HUES64 (cell line): ENCODE measurements at regions not wholly inside any gene's neighbourhood (a gene's known extent, or its start where the extent isn't known, plus 50 kb on each side); places are given as distances from the start of the nearest gene placed in this dataset.

Experiments used
- H3K27ac ChIP-seq: 2 replicates; pipeline ENCODE4 v1.7.0; 2013; ENCODE audit warnings: low read depth, low read length, inconsistent platforms
- H3K27me3 ChIP-seq: 2 replicates; pipeline ENCODE4 v1.6.1; 2013; ENCODE audit warnings: mild to moderate bottlenecking, low read length; ENCODE audit not compliant: insufficient read depth
- H3K36me3 ChIP-seq: 2 replicates; pipeline ENCODE4 v1.6.1; 2013; ENCODE audit warnings: mild to moderate bottlenecking, low read length; ENCODE audit not compliant: insufficient read depth
- H3K4me1 ChIP-seq: 2 replicates; pipeline ENCODE4 v1.6.1; 2013; ENCODE audit warnings: mild to moderate bottlenecking, low read length, moderate library complexity; ENCODE audit not compliant: insufficient read depth
- H3K4me3 ChIP-seq: 2 replicates; pipeline ENCODE4 v1.5.1; 2013; ENCODE audit warnings: mild to moderate bottlenecking, low read length, moderate library complexity
- H3K9ac ChIP-seq: 2 replicates; pipeline ENCODE4 v1.6.1; 2013; ENCODE audit warnings: mild to moderate bottlenecking, low read depth, low read length
- H3K9me3 ChIP-seq: 2 replicates; pipeline ENCODE4 v1.6.1; 2013; ENCODE audit warnings: low read depth, low read length; ENCODE audit not compliant: insufficient read depth
- WGBS: fragments of 150-250, 120-280 bp; methylation state at CpG from one replicate; pipeline ENCODE4 v1.1.7; 2013; ENCODE audit warnings: missing lambda C conversion rate; 5-methylcytosine and 5-hydroxymethylcytosine counted together

DNA sequence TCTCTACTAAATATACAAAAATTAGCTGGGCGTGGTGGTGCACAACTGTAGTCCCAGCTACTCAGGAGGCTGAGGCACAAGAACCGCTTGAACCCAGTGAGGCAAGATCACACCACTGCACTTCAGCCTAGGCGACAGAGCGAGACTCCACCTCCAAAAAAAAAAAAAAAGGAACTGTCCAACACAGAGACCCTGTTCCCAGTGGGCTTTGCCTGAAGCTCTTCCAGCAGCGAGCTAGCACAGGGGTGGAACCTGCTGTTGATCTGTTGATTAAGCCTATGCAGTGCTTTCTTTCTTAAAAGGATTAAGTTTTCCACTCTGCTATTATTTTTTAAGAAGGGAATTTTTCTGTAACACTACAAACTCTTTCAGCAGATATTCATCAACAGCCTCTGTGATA is 171.0 kb upstream of the TUT7 start:
- Histone ChIP-seq H3K27ac (no peak overlapping the region), H3K4me1 (no peaks in the 10 kb centered on the region), H3K27me3 (no peaks in the 10 kb centered on the region), H3K36me3 (no peaks in the 10 kb centered on the region), H3K9me3 (no peaks in the 10 kb centered on the region), H3K4me3 (no peak overlapping the region), H3K9ac (no peak overlapping the region)
- 85% methylated on average over 5 of the region's 5 CpGs for WGBS

GRCh38 chr9:86521977-86522376 is 167.8 kb upstream of the TUT7 start:
- WGBS, result 95% methylated on average over 5 of the region's 5 CpGs
- no peak overlapping the region for H3K9ac ChIP-seq
- H3K4me1 ChIP-seq, result no peaks in the 10 kb centered on the region
- no peaks in the 10 kb centered on the region for H3K9me3 ChIP-seq
- no peak overlapping the region for H3K4me3 ChIP-seq
- H3K36me3 ChIP-seq, result no peaks in the 10 kb centered on the region
- H3K27me3 ChIP-seq, result no peaks in the 10 kb centered on the region
- H3K27ac ChIP-seq, result no peak overlapping the region

DNA sequence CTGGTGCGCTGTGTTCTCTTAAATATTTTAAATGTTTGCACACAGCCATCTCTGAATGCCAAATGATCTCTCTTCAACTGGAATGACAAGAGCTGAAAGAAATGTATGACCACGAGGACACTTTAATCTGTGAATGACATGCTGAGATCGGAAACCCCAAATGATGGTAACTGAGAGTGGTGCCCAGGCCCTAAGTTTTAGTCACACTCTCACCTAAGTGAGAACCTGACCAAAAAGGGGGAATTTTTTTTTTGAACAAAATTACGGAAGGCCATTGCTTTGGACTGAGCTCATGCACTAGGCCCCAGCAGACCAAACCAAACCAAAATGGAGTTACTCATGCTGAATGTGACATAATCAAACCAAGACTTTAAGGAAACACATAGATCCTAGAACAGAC is 167.1 kb upstream of the TUT7 start:
- no peak overlapping the region for H3K4me3 ChIP-seq
- 96% methylated on average over 4 of the region's 4 CpGs for WGBS
- H3K27ac ChIP-seq, result no peak overlapping the region
- H3K4me1 ChIP-seq, result no peaks in the 10 kb centered on the region
- H3K36me3 ChIP-seq, result no peaks in the 10 kb centered on the region
- H3K27me3 ChIP-seq, result no peaks in the 10 kb centered on the region
- no peaks in the 10 kb centered on the region for H3K9me3 ChIP-seq
- H3K9ac ChIP-seq, result no peak overlapping the region

DNA sequence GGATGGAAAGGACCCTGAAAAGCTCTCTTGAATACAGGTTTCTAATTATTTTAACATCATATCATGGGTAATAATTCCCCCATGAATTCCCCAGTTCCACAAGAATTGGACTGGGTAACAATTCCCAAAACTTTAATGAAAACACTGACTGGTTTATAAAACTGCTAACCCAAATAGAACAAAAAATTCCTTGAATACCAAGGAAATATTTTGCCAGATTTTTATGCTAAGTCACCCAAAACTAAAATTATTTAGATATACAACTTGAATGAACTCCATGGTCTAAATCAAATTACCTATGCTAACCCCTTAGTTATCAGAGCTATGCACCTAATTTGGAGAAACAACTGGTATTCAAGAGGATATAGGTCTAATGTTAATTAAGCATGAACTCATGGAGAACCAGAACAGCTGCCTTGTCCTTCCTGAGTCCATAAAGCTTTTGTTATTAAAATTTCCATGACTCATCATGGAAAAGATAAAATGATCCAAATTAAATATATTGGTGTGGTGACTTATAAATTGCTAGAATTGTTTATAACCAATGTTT is 164.9 kb upstream of the TUT7 start:
- Histone ChIP-seq H3K4me3 (no peak overlapping the region), H3K9ac (no peak overlapping the region), H3K4me1 (no peaks in the 10 kb centered on the region), H3K9me3 (no peaks in the 10 kb centered on the region), H3K27ac (no peak overlapping the region), H3K27me3 (no peaks in the 10 kb centered on the region), H3K36me3 (no peaks in the 10 kb centered on the region)

- Histone ChIP-seq H3K4me3 (no peak overlapping the region), H3K27ac (no peak overlapping the region), H3K9ac (no peak overlapping the region), H3K27me3 (no peaks in the 10 kb centered on the region), H3K9me3 (no peaks in the 10 kb centered on the region), H3K4me1 (no peaks in the 10 kb centered on the region), H3K36me3 (no peaks in the 10 kb centered on the region)
- WGBS, result 75% methylated on average over 1 of the region's 1 CpG
Observed at GRCh38 chr9:86517475-86517874, 163.3 kb upstream of the TUT7 start.

DNA sequence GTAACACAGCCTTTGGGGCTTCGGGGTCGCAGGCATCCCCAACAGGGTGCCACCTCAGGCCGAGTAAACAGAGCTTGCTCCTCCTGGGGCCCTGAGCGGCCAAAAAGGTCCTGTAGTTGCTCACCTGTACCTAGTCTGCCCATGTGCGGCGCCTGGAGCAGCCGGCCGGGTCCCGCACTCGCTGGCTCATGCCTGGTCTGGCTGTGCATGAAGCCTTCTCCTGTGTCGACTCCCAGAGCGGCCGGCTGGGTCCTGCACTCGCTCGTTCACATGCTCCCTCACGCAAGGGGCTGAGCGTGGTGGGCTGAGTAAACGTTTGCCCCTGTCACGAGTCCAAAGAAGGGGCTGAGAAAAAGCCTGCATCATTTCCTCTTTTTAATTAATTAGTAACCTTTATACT is 162.4 kb upstream of the TUT7 start:
- Histone ChIP-seq H3K36me3 (no peaks in the 10 kb centered on the region), H3K9ac (no peak overlapping the region), H3K4me1 (0 out of 2 replicates have a peak, but pooled peaks cover 6% of the 10 kb centered on the region), H3K9me3 (no peaks in the 10 kb centered on the region), H3K4me3 (no peak overlapping the region), H3K27me3 (no peaks in the 10 kb centered on the region), H3K27ac (no peak overlapping the region)
- WGBS, result 94% methylated on average over 19 of the region's 19 CpGs

DNA sequence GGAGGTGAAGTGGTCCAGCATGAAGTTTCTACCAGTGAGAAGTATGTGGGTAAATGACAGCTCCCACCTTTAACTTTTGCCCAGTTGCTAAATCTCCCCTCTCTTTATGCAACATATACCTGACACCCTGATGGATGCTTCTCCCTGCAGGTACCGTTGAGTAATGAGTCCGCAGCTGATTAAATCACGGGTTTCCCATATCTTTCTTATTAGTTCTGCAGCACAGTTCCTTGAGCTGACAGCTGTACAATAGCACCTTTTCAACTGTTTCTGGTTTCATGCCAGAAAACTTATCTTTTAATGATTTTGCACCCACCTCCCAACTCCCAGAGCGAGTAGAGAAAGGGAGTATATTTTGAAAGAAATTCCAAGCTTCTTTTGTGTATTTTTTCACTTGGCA is 161.0 kb upstream of the TUT7 start:
- H3K4me1 ChIP-seq, result 0 out of 2 replicates have a peak, but pooled peaks cover 6% of the 10 kb centered on the region
- H3K4me3 ChIP-seq, result no peak overlapping the region
- no peaks in the 10 kb centered on the region for H3K36me3 ChIP-seq
- H3K27me3 ChIP-seq, result no peaks in the 10 kb centered on the region
- no peaks in the 10 kb centered on the region for H3K9me3 ChIP-seq
- H3K9ac ChIP-seq, result no peak overlapping the region
- WGBS, result 95% methylated on average over 3 of the region's 4 CpGs
- no peak overlapping the region for H3K27ac ChIP-seq

DNA sequence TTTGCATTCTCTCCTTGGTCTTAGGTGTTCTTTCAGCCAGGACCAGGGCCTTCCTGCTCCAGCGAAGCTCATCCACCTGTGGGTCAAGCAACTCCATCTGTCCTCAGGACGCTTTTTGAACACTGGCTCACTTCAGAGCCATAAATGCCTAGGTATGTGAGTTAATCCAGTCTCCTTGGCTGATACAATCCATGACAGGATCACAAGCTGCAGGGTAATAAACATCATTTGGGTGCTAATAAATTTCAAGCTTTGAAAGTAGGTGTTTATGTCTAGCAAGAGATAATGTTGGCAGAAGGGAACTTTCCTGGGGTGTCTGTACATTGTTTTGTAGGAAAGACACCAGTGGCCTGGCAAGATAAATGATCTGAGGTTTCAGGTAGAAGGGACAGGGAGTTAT is 159.2 kb upstream of the TUT7 start:
- Histone ChIP-seq H3K27me3 (no peaks in the 10 kb centered on the region), H3K36me3 (no peaks in the 10 kb centered on the region), H3K27ac (no peak overlapping the region), H3K9me3 (no peaks in the 10 kb centered on the region), H3K4me1 (0 out of 2 replicates have a peak, but pooled peaks cover 6% of the 10 kb centered on the region), H3K4me3 (no peak overlapping the region), H3K9ac (no peak overlapping the region)
- 94% methylated on average over 2 of the region's 2 CpGs for WGBS

GRCh38 chr9:86512929-86513328 is 158.7 kb upstream of the TUT7 start:
- no peak overlapping the region for H3K9ac ChIP-seq
- 0 out of 2 replicates have a peak, but pooled peaks cover 6% of the 10 kb centered on the region for H3K4me1 ChIP-seq
- no peak overlapping the region for H3K27ac ChIP-seq
- H3K36me3 ChIP-seq, result no peaks in the 10 kb centered on the region
- no peak overlapping the region for H3K4me3 ChIP-seq
- no peaks in the 10 kb centered on the region for H3K9me3 ChIP-seq
- WGBS, result no CpG with 5 or more reads among the region's 2 CpGs
- no peaks in the 10 kb centered on the region for H3K27me3 ChIP-seq

GRCh38 chr9:86511614-86512360 is 157.6 kb upstream of the TUT7 start:
- Histone ChIP-seq H3K27ac (no peak overlapping the region), H3K36me3 (no peaks in the 10 kb centered on the region), H3K4me3 (no peak overlapping the region), H3K9ac (no peak overlapping the region), H3K9me3 (no peaks in the 10 kb centered on the region), H3K27me3 (no peaks in the 10 kb centered on the region), H3K4me1 (0 out of 2 replicates have a peak, but pooled peaks cover 6% of the 10 kb centered on the region)
- WGBS, result 88% methylated on average over 7 of the region's 8 CpGs

DNA sequence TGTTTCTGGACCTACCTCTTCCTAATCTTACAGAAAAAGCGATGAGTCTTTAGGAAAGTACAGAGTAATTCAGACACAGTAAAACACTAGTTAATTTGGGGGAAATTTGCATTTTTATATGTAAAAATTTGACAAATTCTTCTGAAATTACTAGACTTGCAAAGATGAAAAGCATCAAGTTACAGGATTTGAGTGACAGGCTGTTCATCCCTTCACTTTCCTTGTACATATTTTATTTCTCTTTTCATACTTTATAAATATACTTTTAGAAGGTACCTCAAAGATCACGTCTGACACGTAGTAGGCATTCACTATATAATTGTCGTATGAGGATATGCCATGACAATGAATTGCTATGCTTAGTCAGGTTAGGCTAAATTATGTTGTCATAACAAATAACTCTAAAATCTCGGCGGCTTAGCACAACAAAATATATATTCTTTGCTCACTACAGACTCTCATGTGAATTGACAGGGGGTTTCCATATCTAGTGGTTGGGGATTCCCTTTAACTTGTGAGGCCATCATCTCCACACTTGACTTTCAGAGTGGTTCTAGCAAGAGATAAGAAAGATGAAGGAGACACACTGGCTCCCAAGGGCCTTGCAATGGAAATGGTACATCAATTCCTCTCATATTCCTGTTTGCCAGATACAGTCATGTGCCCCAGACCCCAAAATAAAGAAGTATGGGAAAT is 154.1 kb upstream of the TUT7 start:
- H3K9me3 ChIP-seq, result no peaks in the 10 kb centered on the region
- no peak overlapping the region for H3K4me3 ChIP-seq
- no peak overlapping the region for H3K27ac ChIP-seq
- H3K27me3 ChIP-seq, result no peaks in the 10 kb centered on the region
- no peaks in the 10 kb centered on the region for H3K36me3 ChIP-seq
- H3K4me1 ChIP-seq, result 0 out of 2 replicates have a peak, but pooled peaks cover 6% of the 10 kb centered on the region
- WGBS, result 100% methylated on average over 3 of the region's 6 CpGs
- no peak overlapping the region for H3K9ac ChIP-seq
